K562 (cell line): ENCODE measurements at regions not wholly inside any gene's neighbourhood (a gene's known extent, or its start where the extent isn't known, plus 50 kb on each side); places are given as distances from the start of the nearest gene placed in this dataset.

Experiments
- CBX3 ChIP-seq, 2 experiments: IDR thresholded peaks; 1 replicate in 1 of 2; 2 replicates in 1 of 2; pipeline ENCODE4 v1.6.1; 2012; ENCODE audit warnings: inconsistent platforms in 2 of 2, low read length in 2 of 2, borderline replicate concordance in 1 of 2, control low read depth in 1 of 2
- CEBPG ChIP-seq, 3 experiments: fragments of 200-800 bp in 1 of 3; sonication (Bioruptor generic) in 1 of 3; sonication (generic) in 1 of 3; formaldehyde crosslinking in 1 of 3; IDR thresholded peaks in 2 of 3; conservative IDR thresholded peaks in 1 of 3; 2 replicates each; pipeline versions ENCODE4 v1.6.1 to v1.8.0; 2016 to 2022; ENCODE audit warnings: missing compliant biosample characterization in 2 of 3, missing genetic modification characterization in 2 of 3, mild to moderate bottlenecking in 1 of 3, missing genetic modification reagents in 1 of 3
- MYC ChIP-seq, 2 experiments: fragments of 250-450 bp in 1 of 2; sonication (Bioruptor Pico) in 1 of 2; IDR thresholded peaks; 2 replicates each; pipeline versions ENCODE4 v1.5.1 to v1.6.1; 2012 to 2021; ENCODE audit warnings: low read depth in 2 of 2, borderline replicate concordance in 1 of 2, improper control_type of control experiment in 1 of 2, low read length in 1 of 2, mild to moderate bottlenecking in 1 of 2, moderate library complexity in 1 of 2
- TOE1 ChIP-seq, 2 experiments: fragments of 450-650 bp in 1 of 2; sonication (generic) in 1 of 2; formaldehyde crosslinking in 1 of 2; IDR thresholded peaks; 2 replicates each; pipeline versions ENCODE4 v1.7.1 to v1.8.0; 2016 to 2022; ENCODE audit warnings: borderline replicate concordance in 2 of 2, mild to moderate bottlenecking in 2 of 2, antibody characterized with exemption in 1 of 2, inconsistent platforms in 1 of 2, low read depth in 1 of 2, missing genetic modification reagents in 1 of 2, moderate library complexity in 1 of 2
- ZNF239 ChIP-seq: fragments of 250-450 bp; sonication (Bioruptor Pico); IDR thresholded peaks from 2 replicates; pipeline ENCODE4 v1.4.0; 2020; ENCODE audit warnings: mild to moderate bottlenecking
- TF ChIP-seq, protein P1 (sequence below): sonication (generic); formaldehyde crosslinking; IDR thresholded peaks from 2 replicates; pipeline ENCODE4 v1.4.0; 2020; ENCODE audit warnings: mild to moderate bottlenecking, missing genetic modification reagents
- TF ChIP-seq, protein P2 (sequence below): fragments of 200-800 bp; sonication (Bioruptor generic); IDR thresholded peaks from 2 replicates; pipeline ENCODE4 v1.6.1; 2016; ENCODE audit warnings: missing genetic modification characterization, missing compliant biosample characterization

DNA sequence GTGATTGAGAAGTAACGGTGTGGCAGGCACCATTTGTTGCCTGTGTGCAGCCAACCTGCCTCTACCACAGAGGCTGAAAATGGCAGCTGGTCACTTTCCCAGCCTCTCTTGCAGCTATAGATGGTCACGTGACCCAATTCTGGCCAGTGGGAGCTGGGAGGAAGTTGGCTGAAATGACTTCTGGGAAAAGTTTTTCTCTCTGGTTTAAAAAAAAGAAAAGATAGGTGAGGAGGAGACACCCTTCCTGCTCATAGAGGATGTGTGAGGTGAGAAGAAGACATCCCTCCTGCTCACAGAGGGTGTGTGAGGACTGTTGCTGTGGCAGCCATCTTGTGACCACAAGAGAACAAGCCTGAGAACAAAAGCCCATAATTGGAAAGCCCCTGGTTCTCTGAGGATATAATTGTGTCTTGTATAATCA, 122.8 kb downstream of the SYF2 start (continued):
- TF ChIP-seq, protein P1, sequence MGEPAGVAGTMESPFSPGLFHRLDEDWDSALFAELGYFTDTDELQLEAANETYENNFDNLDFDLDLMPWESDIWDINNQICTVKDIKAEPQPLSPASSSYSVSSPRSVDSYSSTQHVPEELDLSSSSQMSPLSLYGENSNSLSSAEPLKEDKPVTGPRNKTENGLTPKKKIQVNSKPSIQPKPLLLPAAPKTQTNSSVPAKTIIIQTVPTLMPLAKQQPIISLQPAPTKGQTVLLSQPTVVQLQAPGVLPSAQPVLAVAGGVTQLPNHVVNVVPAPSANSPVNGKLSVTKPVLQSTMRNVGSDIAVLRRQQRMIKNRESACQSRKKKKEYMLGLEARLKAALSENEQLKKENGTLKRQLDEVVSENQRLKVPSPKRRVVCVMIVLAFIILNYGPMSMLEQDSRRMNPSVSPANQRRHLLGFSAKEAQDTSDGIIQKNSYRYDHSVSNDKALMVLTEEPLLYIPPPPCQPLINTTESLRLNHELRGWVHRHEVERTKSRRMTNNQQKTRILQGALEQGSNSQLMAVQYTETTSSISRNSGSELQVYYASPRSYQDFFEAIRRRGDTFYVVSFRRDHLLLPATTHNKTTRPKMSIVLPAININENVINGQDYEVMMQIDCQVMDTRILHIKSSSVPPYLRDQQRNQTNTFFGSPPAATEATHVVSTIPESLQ (CRISPR knock-in tag): no peak
- TF ChIP-seq TOE1 (IDR thresholded peaks at IDR 0.05; ENCODE audit: borderline replicate concordance): peak; percentile 89
- TF ChIP-seq TOE1 (CRISPR knock-in tag; IDR thresholded peaks at IDR 0.05; ENCODE audit: borderline replicate concordance, low read depth): no peak
- peak in 1 of 2 experiments; percentile 98; a peak in 2 of 3 replicates for TF ChIP-seq CBX3 (IDR thresholded peaks at IDR 0.05; ENCODE audit: borderline replicate concordance in 1 of 2, low read length in 2 of 2)
- TF ChIP-seq, protein P2, sequence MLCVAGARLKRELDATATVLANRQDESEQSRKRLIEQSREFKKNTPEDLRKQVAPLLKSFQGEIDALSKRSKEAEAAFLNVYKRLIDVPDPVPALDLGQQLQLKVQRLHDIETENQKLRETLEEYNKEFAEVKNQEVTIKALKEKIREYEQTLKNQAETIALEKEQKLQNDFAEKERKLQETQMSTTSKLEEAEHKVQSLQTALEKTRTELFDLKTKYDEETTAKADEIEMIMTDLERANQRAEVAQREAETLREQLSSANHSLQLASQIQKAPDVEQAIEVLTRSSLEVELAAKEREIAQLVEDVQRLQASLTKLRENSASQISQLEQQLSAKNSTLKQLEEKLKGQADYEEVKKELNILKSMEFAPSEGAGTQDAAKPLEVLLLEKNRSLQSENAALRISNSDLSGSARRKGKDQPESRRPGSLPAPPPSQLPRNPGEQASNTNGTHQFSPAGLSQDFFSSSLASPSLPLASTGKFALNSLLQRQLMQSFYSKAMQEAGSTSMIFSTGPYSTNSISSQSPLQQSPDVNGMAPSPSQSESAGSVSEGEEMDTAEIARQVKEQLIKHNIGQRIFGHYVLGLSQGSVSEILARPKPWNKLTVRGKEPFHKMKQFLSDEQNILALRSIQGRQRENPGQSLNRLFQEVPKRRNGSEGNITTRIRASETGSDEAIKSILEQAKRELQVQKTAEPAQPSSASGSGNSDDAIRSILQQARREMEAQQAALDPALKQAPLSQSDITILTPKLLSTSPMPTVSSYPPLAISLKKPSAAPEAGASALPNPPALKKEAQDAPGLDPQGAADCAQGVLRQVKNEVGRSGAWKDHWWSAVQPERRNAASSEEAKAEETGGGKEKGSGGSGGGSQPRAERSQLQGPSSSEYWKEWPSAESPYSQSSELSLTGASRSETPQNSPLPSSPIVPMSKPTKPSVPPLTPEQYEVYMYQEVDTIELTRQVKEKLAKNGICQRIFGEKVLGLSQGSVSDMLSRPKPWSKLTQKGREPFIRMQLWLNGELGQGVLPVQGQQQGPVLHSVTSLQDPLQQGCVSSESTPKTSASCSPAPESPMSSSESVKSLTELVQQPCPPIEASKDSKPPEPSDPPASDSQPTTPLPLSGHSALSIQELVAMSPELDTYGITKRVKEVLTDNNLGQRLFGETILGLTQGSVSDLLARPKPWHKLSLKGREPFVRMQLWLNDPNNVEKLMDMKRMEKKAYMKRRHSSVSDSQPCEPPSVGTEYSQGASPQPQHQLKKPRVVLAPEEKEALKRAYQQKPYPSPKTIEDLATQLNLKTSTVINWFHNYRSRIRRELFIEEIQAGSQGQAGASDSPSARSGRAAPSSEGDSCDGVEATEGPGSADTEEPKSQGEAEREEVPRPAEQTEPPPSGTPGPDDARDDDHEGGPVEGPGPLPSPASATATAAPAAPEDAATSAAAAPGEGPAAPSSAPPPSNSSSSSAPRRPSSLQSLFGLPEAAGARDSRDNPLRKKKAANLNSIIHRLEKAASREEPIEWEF (CRISPR knock-in tag): no peak
- TF ChIP-seq ZNF239 (CRISPR knock-in tag): no peak
- no peak for TF ChIP-seq MYC (IDR thresholded peaks at IDR 0.05; ENCODE audit: low read depth, low read length)
- TF ChIP-seq MYC (CRISPR knock-in tag; IDR thresholded peaks at IDR 0.05; ENCODE audit: borderline replicate concordance, low read depth): no peak
- TF ChIP-seq CEBPG (CRISPR knock-in tag; IDR thresholded peaks at IDR 0.05): no peak
- no peak for TF ChIP-seq CEBPG (tag; conservative IDR thresholded peaks at IDR 0.05 in 1 of 2, IDR thresholded peaks at IDR 0.05 in 1 of 2)
